ENCODE measurements at regions not wholly inside any gene's neighbourhood (a gene's known extent, or its start where the extent isn't known, plus 50 kb on each side); places are given as distances from the start of the nearest gene placed in this dataset.

DNA sequence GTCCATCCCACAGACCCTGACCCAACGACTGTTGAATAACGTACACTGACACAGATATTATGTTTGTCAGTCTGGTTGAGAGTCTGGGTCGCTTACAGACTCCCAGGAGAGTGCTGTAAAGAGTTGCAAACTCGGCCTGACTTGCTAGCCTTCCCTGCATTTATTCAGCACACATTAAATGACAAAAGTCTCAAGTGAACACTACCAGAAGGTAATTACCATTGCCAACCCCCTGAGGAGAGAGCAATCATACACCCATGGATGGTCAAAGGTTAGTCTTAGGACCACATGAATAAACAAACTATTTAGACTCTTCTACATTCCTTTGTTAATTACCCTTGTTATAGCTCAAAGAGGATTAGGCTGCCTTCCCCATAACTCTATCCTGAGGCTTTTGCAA is 1048.6 kb downstream of the PCDH17 start:
- TF ChIP-seq, protein P1, sequence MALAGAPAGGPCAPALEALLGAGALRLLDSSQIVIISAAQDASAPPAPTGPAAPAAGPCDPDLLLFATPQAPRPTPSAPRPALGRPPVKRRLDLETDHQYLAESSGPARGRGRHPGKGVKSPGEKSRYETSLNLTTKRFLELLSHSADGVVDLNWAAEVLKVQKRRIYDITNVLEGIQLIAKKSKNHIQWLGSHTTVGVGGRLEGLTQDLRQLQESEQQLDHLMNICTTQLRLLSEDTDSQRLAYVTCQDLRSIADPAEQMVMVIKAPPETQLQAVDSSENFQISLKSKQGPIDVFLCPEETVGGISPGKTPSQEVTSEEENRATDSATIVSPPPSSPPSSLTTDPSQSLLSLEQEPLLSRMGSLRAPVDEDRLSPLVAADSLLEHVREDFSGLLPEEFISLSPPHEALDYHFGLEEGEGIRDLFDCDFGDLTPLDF (CRISPR knock-in tag; IDR thresholded peaks at IDR 0.05) = no peak
- TF ChIP-seq, protein P2, sequence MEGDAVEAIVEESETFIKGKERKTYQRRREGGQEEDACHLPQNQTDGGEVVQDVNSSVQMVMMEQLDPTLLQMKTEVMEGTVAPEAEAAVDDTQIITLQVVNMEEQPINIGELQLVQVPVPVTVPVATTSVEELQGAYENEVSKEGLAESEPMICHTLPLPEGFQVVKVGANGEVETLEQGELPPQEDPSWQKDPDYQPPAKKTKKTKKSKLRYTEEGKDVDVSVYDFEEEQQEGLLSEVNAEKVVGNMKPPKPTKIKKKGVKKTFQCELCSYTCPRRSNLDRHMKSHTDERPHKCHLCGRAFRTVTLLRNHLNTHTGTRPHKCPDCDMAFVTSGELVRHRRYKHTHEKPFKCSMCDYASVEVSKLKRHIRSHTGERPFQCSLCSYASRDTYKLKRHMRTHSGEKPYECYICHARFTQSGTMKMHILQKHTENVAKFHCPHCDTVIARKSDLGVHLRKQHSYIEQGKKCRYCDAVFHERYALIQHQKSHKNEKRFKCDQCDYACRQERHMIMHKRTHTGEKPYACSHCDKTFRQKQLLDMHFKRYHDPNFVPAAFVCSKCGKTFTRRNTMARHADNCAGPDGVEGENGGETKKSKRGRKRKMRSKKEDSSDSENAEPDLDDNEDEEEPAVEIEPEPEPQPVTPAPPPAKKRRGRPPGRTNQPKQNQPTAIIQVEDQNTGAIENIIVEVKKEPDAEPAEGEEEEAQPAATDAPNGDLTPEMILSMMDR (IDR thresholded peaks at IDR 0.05) = no peak
- no peak for TF ChIP-seq SMAD3 (CRISPR knock-in tag; IDR thresholded peaks at IDR 0.05; ENCODE audit: borderline replicate concordance)
- TF ChIP-seq FOXJ3 (CRISPR knock-in tag; IDR thresholded peaks at IDR 0.05; ENCODE audit: borderline replicate concordance) = no peak
- TF ChIP-seq IRF2 (CRISPR knock-in tag; IDR thresholded peaks at IDR 0.05; ENCODE audit: borderline replicate concordance, low read depth) = no peak
- TF ChIP-seq, protein P3, sequence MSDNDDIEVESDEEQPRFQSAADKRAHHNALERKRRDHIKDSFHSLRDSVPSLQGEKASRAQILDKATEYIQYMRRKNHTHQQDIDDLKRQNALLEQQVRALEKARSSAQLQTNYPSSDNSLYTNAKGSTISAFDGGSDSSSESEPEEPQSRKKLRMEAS (CRISPR knock-in tag; IDR thresholded peaks at IDR 0.05) = no peak
- TF ChIP-seq, protein P4, sequence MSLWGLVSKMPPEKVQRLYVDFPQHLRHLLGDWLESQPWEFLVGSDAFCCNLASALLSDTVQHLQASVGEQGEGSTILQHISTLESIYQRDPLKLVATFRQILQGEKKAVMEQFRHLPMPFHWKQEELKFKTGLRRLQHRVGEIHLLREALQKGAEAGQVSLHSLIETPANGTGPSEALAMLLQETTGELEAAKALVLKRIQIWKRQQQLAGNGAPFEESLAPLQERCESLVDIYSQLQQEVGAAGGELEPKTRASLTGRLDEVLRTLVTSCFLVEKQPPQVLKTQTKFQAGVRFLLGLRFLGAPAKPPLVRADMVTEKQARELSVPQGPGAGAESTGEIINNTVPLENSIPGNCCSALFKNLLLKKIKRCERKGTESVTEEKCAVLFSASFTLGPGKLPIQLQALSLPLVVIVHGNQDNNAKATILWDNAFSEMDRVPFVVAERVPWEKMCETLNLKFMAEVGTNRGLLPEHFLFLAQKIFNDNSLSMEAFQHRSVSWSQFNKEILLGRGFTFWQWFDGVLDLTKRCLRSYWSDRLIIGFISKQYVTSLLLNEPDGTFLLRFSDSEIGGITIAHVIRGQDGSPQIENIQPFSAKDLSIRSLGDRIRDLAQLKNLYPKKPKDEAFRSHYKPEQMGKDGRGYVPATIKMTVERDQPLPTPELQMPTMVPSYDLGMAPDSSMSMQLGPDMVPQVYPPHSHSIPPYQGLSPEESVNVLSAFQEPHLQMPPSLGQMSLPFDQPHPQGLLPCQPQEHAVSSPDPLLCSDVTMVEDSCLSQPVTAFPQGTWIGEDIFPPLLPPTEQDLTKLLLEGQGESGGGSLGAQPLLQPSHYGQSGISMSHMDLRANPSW (CRISPR knock-in tag; conservative IDR thresholded peaks at IDR 0.05; ENCODE audit: low read depth) = no peak
- TF ChIP-seq ELF4 (CRISPR knock-in tag; IDR thresholded peaks at IDR 0.05; ENCODE audit: low read depth) = no peak
- TF ChIP-seq ETV6 (CRISPR knock-in tag; IDR thresholded peaks at IDR 0.05) = no peak

Data from WTC11 (cell line).